Activated CD4-positive, alpha-beta T cell treated with anti-CD3 and anti-CD28 coated beads, Interleukin-10, Interleukin-2, amounts not matched to agents 100 ng/mL and 50 ng/mL, durations not matched to agents 16 hours and 8 hours (primary cell): ENCODE measurements at regions not wholly inside any gene's neighbourhood (a gene's known extent, or its start where the extent isn't known, plus 50 kb on each side); places are given as distances from the start of the nearest gene placed in this dataset.

ENCODE experiments used
- DNase-seq: peaks from one replicate; pipeline ENCODE4 v3.0.0-alpha.2; 2020

- DNase-seq = no peak
Observed at GRCh38 chr14:101004954-101005353, 101.4 kb upstream of the RTL1 start.

- no peak for DNase-seq
Observed at GRCh38 chr14:101005447-101005846, 101.9 kb upstream of the RTL1 start.

GRCh38 chr14:101006008-101006407, 102.5 kb upstream of the RTL1 start:
- DNase-seq = no peak

GRCh38 chr14:101007004-101007614, 103.6 kb upstream of the RTL1 start:
- DNase-seq = no peak

GRCh38 chr14:101007765-101008164, 104.2 kb upstream of the RTL1 start:
- DNase-seq = no peak

- DNase-seq = no peak
Observed at GRCh38 chr14:101008196-101008595, 104.7 kb upstream of the RTL1 start.

GRCh38 chr14:101008631-101009336, 105.3 kb upstream of the RTL1 start:
- DNase-seq = no peak

GRCh38 chr14:101009531-101009930, 106.0 kb upstream of the RTL1 start:
- no peak for DNase-seq

- DNase-seq = no peak
Observed at GRCh38 chr14:101010293-101010692, 106.8 kb upstream of the RTL1 start.

GRCh38 chr14:101010835-101011234, 107.3 kb upstream of the RTL1 start:
- no peak for DNase-seq

GRCh38 chr14:101017209-101017608, 113.7 kb upstream of the RTL1 start:
- no peak for DNase-seq

- DNase-seq = no peak
Observed at GRCh38 chr14:101017806-101018560, 114.5 kb upstream of the RTL1 start.

- no peak for DNase-seq
Observed at GRCh38 chr14:101018561-101019290, 115.2 kb upstream of the RTL1 start.

- DNase-seq = no peak
Observed at GRCh38 chr14:101019541-101019940, 116.0 kb upstream of the RTL1 start.

- DNase-seq = no peak
Observed at GRCh38 chr14:101019990-101020710, 116.6 kb upstream of the RTL1 start.

- no peak for DNase-seq
Observed at GRCh38 chr14:101020834-101021370, 117.4 kb upstream of the RTL1 start.

GRCh38 chr14:101022121-101022520, 118.6 kb upstream of the RTL1 start:
- DNase-seq = no peak

- no peak for DNase-seq
Observed at GRCh38 chr14:101022916-101023435, 119.5 kb upstream of the RTL1 start.

GRCh38 chr14:101024686-101025085, 121.2 kb upstream of the RTL1 start:
- no peak for DNase-seq

- DNase-seq = no peak
Observed at GRCh38 chr14:101025131-101025530, 121.6 kb upstream of the RTL1 start.

- no peak for DNase-seq
Observed at GRCh38 chr14:101025696-101026095, 122.2 kb upstream of the RTL1 start.

GRCh38 chr14:101026341-101026740, 122.8 kb upstream of the RTL1 start:
- no peak for DNase-seq
